ENCODE measurements at regions not wholly inside any gene's neighbourhood (a gene's known extent, or its start where the extent isn't known, plus 50 kb on each side); places are given as distances from the start of the nearest gene placed in this dataset.

DNA sequence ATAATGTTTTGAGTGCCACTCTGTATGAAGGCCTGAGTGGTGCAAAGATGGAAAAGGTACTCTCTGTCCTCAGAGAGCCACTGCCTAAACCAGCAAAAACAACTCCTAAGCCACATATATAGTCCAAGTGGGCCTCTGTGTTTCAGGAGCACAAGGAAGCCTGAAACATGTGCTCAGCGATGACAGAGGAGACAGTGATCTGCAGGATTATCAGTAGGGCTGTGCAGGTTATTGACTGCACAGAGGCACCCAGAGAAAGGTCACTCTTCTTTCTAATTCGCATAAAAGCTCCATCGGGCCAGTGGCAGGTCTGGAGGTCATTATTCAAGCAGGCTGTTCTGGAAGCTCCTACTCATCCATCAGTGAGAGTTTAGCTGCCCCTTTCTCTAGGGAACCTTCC lies 361.9 kb downstream of the BCL11B start:
- H3K36me3 ChIP-seq (ENCODE audit: control insufficient read depth, insufficient read depth, low read length): no peaks in the 10 kb centered on the region
- Mint-ChIP-seq H3K4me1 (peaks cover 12% of the 10 kb centered on the region), H3K9me3 (no peaks in the 10 kb centered on the region), H3K27ac (no peak overlapping the region), H3K27me3 (ENCODE audit: insufficient read depth) (peaks cover 5% of the 10 kb centered on the region), H3K36me3 (ENCODE audit: low read depth) (no peaks in the 10 kb centered on the region), H3K4me3 (no peak overlapping the region)
- H3K9ac ChIP-seq (ENCODE audit: extremely low read depth, low read length, poor library complexity, severe bottlenecking): no peak overlapping the region
- no peaks in the 10 kb centered on the region for H3K9me3 ChIP-seq (ENCODE audit: control insufficient read depth, low read length)
- H3K4me1 ChIP-seq (ENCODE audit: control insufficient read depth, insufficient read depth, low read length): no peaks in the 10 kb centered on the region
- TF ChIP-seq, protein P1, sequence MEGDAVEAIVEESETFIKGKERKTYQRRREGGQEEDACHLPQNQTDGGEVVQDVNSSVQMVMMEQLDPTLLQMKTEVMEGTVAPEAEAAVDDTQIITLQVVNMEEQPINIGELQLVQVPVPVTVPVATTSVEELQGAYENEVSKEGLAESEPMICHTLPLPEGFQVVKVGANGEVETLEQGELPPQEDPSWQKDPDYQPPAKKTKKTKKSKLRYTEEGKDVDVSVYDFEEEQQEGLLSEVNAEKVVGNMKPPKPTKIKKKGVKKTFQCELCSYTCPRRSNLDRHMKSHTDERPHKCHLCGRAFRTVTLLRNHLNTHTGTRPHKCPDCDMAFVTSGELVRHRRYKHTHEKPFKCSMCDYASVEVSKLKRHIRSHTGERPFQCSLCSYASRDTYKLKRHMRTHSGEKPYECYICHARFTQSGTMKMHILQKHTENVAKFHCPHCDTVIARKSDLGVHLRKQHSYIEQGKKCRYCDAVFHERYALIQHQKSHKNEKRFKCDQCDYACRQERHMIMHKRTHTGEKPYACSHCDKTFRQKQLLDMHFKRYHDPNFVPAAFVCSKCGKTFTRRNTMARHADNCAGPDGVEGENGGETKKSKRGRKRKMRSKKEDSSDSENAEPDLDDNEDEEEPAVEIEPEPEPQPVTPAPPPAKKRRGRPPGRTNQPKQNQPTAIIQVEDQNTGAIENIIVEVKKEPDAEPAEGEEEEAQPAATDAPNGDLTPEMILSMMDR (conservative IDR thresholded peaks at IDR 0.05): no peak
- 84 to 96% methylated on average over 3 of the region's 3 CpGs for WGBS, 2 experiments (ENCODE audit: insufficient coverage in 1 of 2, insufficient read length in 1 of 2)
- H3K27me3 ChIP-seq (ENCODE audit: control insufficient read depth, insufficient read depth, low read length, poor library complexity, severe bottlenecking): no peaks in the 10 kb centered on the region
- no peak overlapping the region for H3K27ac ChIP-seq (ENCODE audit: low read depth, low read length)
- H3K4me3 ChIP-seq (ENCODE audit: low read length): no peak overlapping the region
- DNase-seq: no peak

DNA sequence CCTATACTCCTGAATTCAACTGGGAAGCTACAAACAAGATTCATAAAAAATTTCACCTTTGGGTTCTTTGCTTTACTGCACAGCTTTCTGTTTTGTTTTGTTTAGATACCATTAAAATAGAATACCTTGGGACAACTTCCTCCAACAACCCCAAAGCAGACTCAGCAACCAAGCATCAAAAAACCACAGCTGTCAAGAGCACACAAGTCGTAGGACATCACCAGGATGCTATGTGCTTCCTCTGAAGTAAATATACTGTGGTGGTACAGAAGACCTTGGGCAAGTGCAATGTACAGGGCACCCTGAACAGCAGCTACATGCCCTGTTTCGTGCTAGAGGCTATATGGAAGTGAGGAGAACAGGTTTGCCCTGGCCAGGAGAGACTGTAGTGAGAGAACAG lies 359.3 kb downstream of the BCL11B start:
- no peak overlapping the region for H3K4me3 Mint-ChIP-seq
- H3K27me3 Mint-ChIP-seq (ENCODE audit: insufficient read depth): peaks cover 13% of the 10 kb centered on the region
- H3K4me3 ChIP-seq (ENCODE audit: low read length): no peak overlapping the region
- no peaks in the 10 kb centered on the region for H3K4me1 ChIP-seq (ENCODE audit: control insufficient read depth, insufficient read depth, low read length)
- TF ChIP-seq, protein P1 (conservative IDR thresholded peaks at IDR 0.05): no peak
- no peak overlapping the region for H3K27ac Mint-ChIP-seq
- no peak for DNase-seq
- no peaks in the 10 kb centered on the region for H3K9me3 Mint-ChIP-seq
- no peak overlapping the region for H3K9ac ChIP-seq (ENCODE audit: extremely low read depth, low read length, poor library complexity, severe bottlenecking)
- no peaks in the 10 kb centered on the region for H3K27me3 ChIP-seq (ENCODE audit: control insufficient read depth, insufficient read depth, low read length, poor library complexity, severe bottlenecking)
- no peaks in the 10 kb centered on the region for H3K9me3 ChIP-seq (ENCODE audit: control insufficient read depth, low read length)
- H3K4me1 Mint-ChIP-seq: no peaks in the 10 kb centered on the region
- H3K36me3 ChIP-seq (ENCODE audit: control insufficient read depth, insufficient read depth, low read length): no peaks in the 10 kb centered on the region
- no peak overlapping the region for H3K27ac ChIP-seq (ENCODE audit: low read depth, low read length)
- H3K36me3 Mint-ChIP-seq (ENCODE audit: low read depth): no peaks in the 10 kb centered on the region
- WGBS, 2 experiments (ENCODE audit: insufficient coverage in 1 of 2, insufficient read length in 1 of 2): 79% methylated on average over 2 of the region's 2 CpGs; no CpG with 5 or more reads in 1 of the 2 experiments

DNA sequence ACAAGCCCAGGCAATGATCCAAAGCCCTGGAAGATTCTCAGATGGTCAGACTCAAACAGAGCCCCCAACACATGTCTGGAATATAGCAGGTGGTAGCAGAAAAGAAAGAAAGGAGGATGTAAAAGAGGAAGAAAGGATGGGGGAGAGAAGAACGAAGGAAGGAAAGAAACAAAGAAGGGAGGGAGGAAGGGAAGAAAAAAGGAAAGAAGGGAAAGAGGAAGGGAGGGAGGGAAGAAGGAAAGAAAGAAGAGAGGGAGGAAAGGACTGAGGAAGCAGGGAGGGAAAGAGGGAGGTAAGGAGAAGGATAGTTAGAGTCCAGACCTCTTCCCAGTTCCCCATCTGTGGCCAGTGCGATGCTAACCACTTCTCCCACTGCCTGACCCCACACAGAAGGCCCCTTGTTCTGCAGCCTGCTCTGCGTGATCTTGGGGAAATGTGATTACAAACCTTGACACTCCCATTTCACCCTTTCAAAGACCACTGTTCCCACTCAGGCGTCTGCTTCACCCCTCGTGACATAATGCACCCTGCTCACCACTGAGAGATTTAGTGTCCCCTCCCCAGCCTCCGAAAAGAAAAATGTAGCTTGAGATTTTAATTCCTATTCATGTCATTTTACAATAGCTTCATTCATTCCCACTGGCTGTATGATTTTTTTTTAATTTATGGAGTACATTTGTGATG lies 357.9 kb downstream of the BCL11B start:
- Mint-ChIP-seq H3K4me3 (no peak overlapping the region), H3K27ac (no peak overlapping the region), H3K4me1 (no peaks in the 10 kb centered on the region), H3K27me3 (ENCODE audit: insufficient read depth) (peaks cover 14% of the 10 kb centered on the region), H3K9me3 (no peaks in the 10 kb centered on the region), H3K36me3 (ENCODE audit: low read depth) (no peaks in the 10 kb centered on the region)
- Histone ChIP-seq H3K4me1 (ENCODE audit: control insufficient read depth, insufficient read depth, low read length) (no peaks in the 10 kb centered on the region), H3K36me3 (ENCODE audit: control insufficient read depth, insufficient read depth, low read length) (no peaks in the 10 kb centered on the region), H3K4me3 (ENCODE audit: low read length) (no peak overlapping the region), H3K27ac (ENCODE audit: low read depth, low read length) (no peak overlapping the region), H3K9ac (ENCODE audit: extremely low read depth, low read length, poor library complexity, severe bottlenecking) (no peak overlapping the region), H3K9me3 (ENCODE audit: control insufficient read depth, low read length) (no peaks in the 10 kb centered on the region), H3K27me3 (ENCODE audit: control insufficient read depth, insufficient read depth, low read length, poor library complexity, severe bottlenecking) (no peaks in the 10 kb centered on the region)
- TF ChIP-seq, protein P1 (conservative IDR thresholded peaks at IDR 0.05): no peak
- WGBS, 2 experiments (ENCODE audit: insufficient coverage in 1 of 2, insufficient read length in 1 of 2): 87% methylated on average over 1 to 6 of the region's 6 CpGs
- no peak for DNase-seq

Measured in endodermal cell (in vitro differentiated cells).